ENCODE measurements at regions not wholly inside any gene's neighbourhood (a gene's known extent, or its start where the extent isn't known, plus 50 kb on each side); places are given as distances from the start of the nearest gene placed in this dataset.
"Not testable (repeated sequence)": the region's sequence is repeated elsewhere in the genome, so short reads cannot be mapped to it uniquely, and the experiment has no call there.

- no peaks in the 10 kb centered on the region for H3K27me3 ChIP-seq (ENCODE audit: control insufficient read depth, insufficient read depth, low read length)
- no peak overlapping the region for H3K27ac ChIP-seq (ENCODE audit: insufficient read depth, low read length)
- DNase-seq (ENCODE audit: low read depth in 2 of 2) = no peak
- no peaks in the 10 kb centered on the region for H3K79me2 ChIP-seq (ENCODE audit: control insufficient read depth, insufficient read depth, low read length)
- H3K4me3 ChIP-seq (replicated peaks in 1 of 4; ENCODE audit: control extremely low read depth in 1 of 4, insufficient read depth in 1 of 4, low read depth in 3 of 4, low read length in 4 of 4) = no peak overlapping the region
- H3K9me3 ChIP-seq (ENCODE audit: control insufficient read depth, insufficient read depth, low read depth, low read length) = no peaks in the 10 kb centered on the region
- no peak overlapping the region for H3K4me2 ChIP-seq (ENCODE audit: extremely low read depth, insufficient read depth, low read length)
- H4K20me1 ChIP-seq (ENCODE audit: control insufficient read depth, extremely low read depth, insufficient read depth, low read length) = no peaks in the 10 kb centered on the region
- no peaks in the 10 kb centered on the region for H3K4me1 ChIP-seq (ENCODE audit: control insufficient read depth, extremely low read depth, insufficient read depth, low read length)
- TF ChIP-seq EZH2 (IDR thresholded peaks at IDR 0.05; ENCODE audit: low read length, missing control alignments) = no peak
- no peak for TF ChIP-seq CTCF (conservative IDR thresholded peaks at IDR 0.05 in 1 of 2, IDR thresholded peaks at IDR 0.05 in 1 of 2; ENCODE audit: low read depth in 1 of 2, low read length in 2 of 2)
- no peak overlapping the region for H2AFZ ChIP-seq (ENCODE audit: low read length)
- no peak overlapping the region for H3K9ac ChIP-seq (ENCODE audit: insufficient read depth, low read length)
- no peaks in the 10 kb centered on the region for H3K36me3 ChIP-seq (ENCODE audit: control insufficient read depth, insufficient read depth, low read length)
Measured at GRCh38 chr1:157370698-157371097, 181.6 kb downstream of the FCRL5 start.

- H3K4me3 ChIP-seq (replicated peaks in 1 of 4; ENCODE audit: control extremely low read depth in 1 of 4, insufficient read depth in 1 of 4, low read depth in 3 of 4, low read length in 4 of 4) = no peak overlapping the region
- DNase-seq (ENCODE audit: low read depth in 2 of 2) = peak; percentile 15 to 47
- TF ChIP-seq EZH2 (IDR thresholded peaks at IDR 0.05; ENCODE audit: low read length, missing control alignments) (no peak), CTCF (conservative IDR thresholded peaks at IDR 0.05 in 1 of 2, IDR thresholded peaks at IDR 0.05 in 1 of 2; ENCODE audit: low read depth in 1 of 2, low read length in 2 of 2) (peak; percentile 84 to 89)
- no peak overlapping the region for H3K9ac ChIP-seq (ENCODE audit: insufficient read depth, low read length)
- H4K20me1 ChIP-seq (ENCODE audit: control insufficient read depth, extremely low read depth, insufficient read depth, low read length) = no peaks in the 10 kb centered on the region
- no peaks in the 10 kb centered on the region for H3K79me2 ChIP-seq (ENCODE audit: control insufficient read depth, insufficient read depth, low read length)
- no peaks in the 10 kb centered on the region for H3K27me3 ChIP-seq (ENCODE audit: control insufficient read depth, insufficient read depth, low read length)
- no peak overlapping the region for H3K4me2 ChIP-seq (ENCODE audit: extremely low read depth, insufficient read depth, low read length)
- H3K36me3 ChIP-seq (ENCODE audit: control insufficient read depth, insufficient read depth, low read length) = no peaks in the 10 kb centered on the region
- no peaks in the 10 kb centered on the region for H3K9me3 ChIP-seq (ENCODE audit: control insufficient read depth, insufficient read depth, low read depth, low read length)
- no peak overlapping the region for H3K27ac ChIP-seq (ENCODE audit: insufficient read depth, low read length)
- no peaks in the 10 kb centered on the region for H3K4me1 ChIP-seq (ENCODE audit: control insufficient read depth, extremely low read depth, insufficient read depth, low read length)
- no peak overlapping the region for H2AFZ ChIP-seq (ENCODE audit: low read length)
Measured at GRCh38 chr1:157369808-157370521, 182.3 kb downstream of the FCRL5 start.

- H3K4me1 ChIP-seq (ENCODE audit: control insufficient read depth, extremely low read depth, insufficient read depth, low read length); H3K36me3 ChIP-seq (ENCODE audit: control insufficient read depth, insufficient read depth, low read length); H3K9ac ChIP-seq (ENCODE audit: insufficient read depth, low read length); H2AFZ ChIP-seq (ENCODE audit: low read length); H3K27ac ChIP-seq (ENCODE audit: insufficient read depth, low read length); H3K4me2 ChIP-seq (ENCODE audit: extremely low read depth, insufficient read depth, low read length); H3K27me3 ChIP-seq (ENCODE audit: control insufficient read depth, insufficient read depth, low read length); H4K20me1 ChIP-seq (ENCODE audit: control insufficient read depth, extremely low read depth, insufficient read depth, low read length); H3K9me3 ChIP-seq (ENCODE audit: control insufficient read depth, insufficient read depth, low read depth, low read length); H3K79me2 ChIP-seq (ENCODE audit: control insufficient read depth, insufficient read depth, low read length); H3K4me3 ChIP-seq (replicated peaks in 1 of 4; ENCODE audit: control extremely low read depth in 1 of 4, insufficient read depth in 1 of 4, low read depth in 3 of 4, low read length in 4 of 4): not testable (repeated sequence)
- DNase-seq (ENCODE audit: low read depth in 2 of 2) = peak in 1 of 2 donors; percentile 2
Measured at GRCh38 chr1:157368941-157369340, 183.4 kb downstream of the FCRL5 start.

Measured in fibroblast of lung (primary cell).